MM.1S (cell line): ENCODE measurements at regions not wholly inside any gene's neighbourhood (a gene's known extent, or its start where the extent isn't known, plus 50 kb on each side); places are given as distances from the start of the nearest gene placed in this dataset.

Experiments
- DNase-seq: peaks from one replicate; pipeline ENCODE4 v3.0.0-alpha.2; 2015
- H2AFZ ChIP-seq: fragments of 300-600 bp; sonication (generic); 2 replicates; pipeline ENCODE4 v1.6.0; 2016; ENCODE audit warnings: antibody characterized with exemption, low read length
- H3F3A ChIP-seq: fragments of 300-600 bp; sonication (generic); 2 replicates; pipeline ENCODE4 v1.6.1; 2016; ENCODE audit warnings: mild to moderate bottlenecking, antibody characterized with exemption, low read length, moderate library complexity, mixed read lengths; ENCODE audit not compliant: insufficient read depth
- H3K27ac ChIP-seq: fragments of 300-600 bp; sonication (generic); 2 replicates; pipeline ENCODE4 v1.5.1; 2016; ENCODE audit warnings: mild to moderate bottlenecking, low read length
- H3K27me3 ChIP-seq: fragments of 300-600 bp; sonication (generic); replicated peaks from 2 replicates; pipeline ENCODE4 v1.6.0; 2016; ENCODE audit warnings: low read length; ENCODE audit not compliant: insufficient read depth
- H3K36me3 ChIP-seq: fragments of 300-600 bp; sonication (generic); replicated peaks from 2 replicates; pipeline ENCODE4 v1.6.1; 2016; ENCODE audit warnings: mild to moderate bottlenecking, low read length, mixed read lengths; ENCODE audit not compliant: insufficient read depth
- H3K4me1 ChIP-seq: fragments of 300-600 bp; sonication (generic); 2 replicates; pipeline ENCODE4 v1.6.1; 2016; ENCODE audit warnings: low read length, mixed read lengths
- H3K4me2 ChIP-seq: fragments of 300-600 bp; sonication (generic); 2 replicates; pipeline ENCODE4 v1.6.0; 2016; ENCODE audit warnings: low read depth, low read length
- H3K4me3 ChIP-seq: fragments of 300-600 bp; sonication (generic); 2 replicates; pipeline ENCODE4 v1.5.1; 2016; ENCODE audit warnings: low read length, mixed read lengths
- H3K79me2 ChIP-seq: fragments of 300-600 bp; sonication (generic); 2 replicates; pipeline ENCODE4 v1.6.1; 2016; ENCODE audit warnings: mixed run types, low read length, mixed read lengths
- H3K9ac ChIP-seq: fragments of 300-600 bp; sonication (generic); 2 replicates; pipeline ENCODE4 v1.6.1; 2016; ENCODE audit warnings: low read length, mixed read lengths
- H3K9me2 ChIP-seq: fragments of 300-600 bp; sonication (generic); replicated peaks from 2 replicates; pipeline ENCODE4 v1.6.1; 2016; ENCODE audit warnings: mild to moderate bottlenecking, low read length, mixed read lengths; ENCODE audit not compliant: insufficient read depth
- H3K9me3 ChIP-seq: fragments of 300-600 bp; sonication (generic); replicated peaks from 2 replicates; pipeline ENCODE4 v1.6.1; 2016; ENCODE audit warnings: mild to moderate bottlenecking, low read length, mixed read lengths; ENCODE audit not compliant: insufficient read depth
- H4K20me1 ChIP-seq: fragments of 300-600 bp; sonication (generic); 2 replicates; pipeline ENCODE4 v1.6.1; 2016; ENCODE audit warnings: mild to moderate bottlenecking, low read length, moderate library complexity, mixed read lengths; ENCODE audit not compliant: insufficient read depth
- EZH2 ChIP-seq: fragments of 300-600 bp; sonication (generic); optimal IDR thresholded peaks from 2 replicates; pipeline ENCODE3; 2017; ENCODE audit warnings: low read depth, mild to moderate bottlenecking, antibody characterized with exemption, low read length, mixed read lengths
- EZH2phosphoT487 ChIP-seq: fragments of 300-600 bp; sonication (generic); IDR thresholded peaks from 2 replicates; pipeline ENCODE4 v1.6.1; 2018; ENCODE audit warnings: antibody characterized with exemption, low read length
- TF ChIP-seq, protein P1 (sequence below): fragments of 300-600 bp; sonication (generic); IDR thresholded peaks from 2 replicates; pipeline ENCODE4 v1.5.1; 2016; ENCODE audit warnings: antibody characterized with exemption, low read length, mixed read lengths

DNA sequence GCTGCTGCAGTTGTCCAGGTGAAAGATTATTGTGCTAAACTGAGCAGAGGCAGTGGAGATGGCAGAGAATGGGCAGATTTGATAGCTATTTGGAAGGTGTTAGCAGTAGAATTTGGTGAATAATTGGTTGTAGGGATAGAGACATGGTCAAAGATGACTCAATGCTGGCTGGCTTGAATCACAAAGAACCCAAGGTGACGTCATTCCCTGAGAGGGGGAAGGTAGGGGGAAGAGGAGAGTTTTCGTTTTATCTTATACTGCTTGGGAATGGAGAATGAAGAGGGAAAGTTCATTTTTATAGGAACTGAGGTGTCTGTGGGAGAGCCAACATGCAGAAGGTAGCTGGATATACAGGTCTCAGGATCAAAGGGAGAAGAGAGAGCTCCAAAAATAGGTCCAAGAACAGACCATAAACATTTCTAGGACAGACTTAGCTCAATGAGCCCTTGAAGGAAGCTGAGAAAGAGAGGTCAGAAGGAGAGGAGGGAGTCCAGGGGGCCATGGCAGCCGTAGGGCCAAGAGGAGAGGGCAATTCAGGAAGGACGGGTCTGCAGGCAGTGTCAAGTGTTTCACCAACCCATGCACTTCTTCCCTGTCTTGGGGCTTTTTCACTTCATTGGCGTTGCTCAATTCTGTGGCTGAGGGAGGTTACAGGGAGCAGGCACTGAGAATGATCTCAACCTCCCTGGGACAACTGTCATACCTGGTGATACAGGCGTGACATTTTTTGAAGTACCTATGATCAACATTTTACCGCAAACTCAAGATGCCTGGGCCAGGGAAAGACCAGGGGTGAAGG, 281.3 kb downstream of the TDRD15 start:
- DNase-seq: no peak
- Histone ChIP-seq H3F3A (no peaks in the 10 kb centered on the region), H3K9me2 (no peaks in the 10 kb centered on the region), H3K4me2 (no peak overlapping the region), H3K27ac (no peak overlapping the region), H3K9me3 (no peaks in the 10 kb centered on the region), H2AFZ (no peak overlapping the region), H3K4me1 (no peaks in the 10 kb centered on the region), H4K20me1 (no peaks in the 10 kb centered on the region), H3K36me3 (no peaks in the 10 kb centered on the region), H3K79me2 (no peaks in the 10 kb centered on the region), H3K27me3 (no peaks in the 10 kb centered on the region), H3K9ac (no peak overlapping the region), H3K4me3 (no peak overlapping the region)
- TF ChIP-seq EZH2phosphoT487 (no peak), EZH2 (no peak)
- TF ChIP-seq, protein P1, sequence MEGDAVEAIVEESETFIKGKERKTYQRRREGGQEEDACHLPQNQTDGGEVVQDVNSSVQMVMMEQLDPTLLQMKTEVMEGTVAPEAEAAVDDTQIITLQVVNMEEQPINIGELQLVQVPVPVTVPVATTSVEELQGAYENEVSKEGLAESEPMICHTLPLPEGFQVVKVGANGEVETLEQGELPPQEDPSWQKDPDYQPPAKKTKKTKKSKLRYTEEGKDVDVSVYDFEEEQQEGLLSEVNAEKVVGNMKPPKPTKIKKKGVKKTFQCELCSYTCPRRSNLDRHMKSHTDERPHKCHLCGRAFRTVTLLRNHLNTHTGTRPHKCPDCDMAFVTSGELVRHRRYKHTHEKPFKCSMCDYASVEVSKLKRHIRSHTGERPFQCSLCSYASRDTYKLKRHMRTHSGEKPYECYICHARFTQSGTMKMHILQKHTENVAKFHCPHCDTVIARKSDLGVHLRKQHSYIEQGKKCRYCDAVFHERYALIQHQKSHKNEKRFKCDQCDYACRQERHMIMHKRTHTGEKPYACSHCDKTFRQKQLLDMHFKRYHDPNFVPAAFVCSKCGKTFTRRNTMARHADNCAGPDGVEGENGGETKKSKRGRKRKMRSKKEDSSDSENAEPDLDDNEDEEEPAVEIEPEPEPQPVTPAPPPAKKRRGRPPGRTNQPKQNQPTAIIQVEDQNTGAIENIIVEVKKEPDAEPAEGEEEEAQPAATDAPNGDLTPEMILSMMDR: no peak

GRCh38 chr2:21406386-21406785, 282.6 kb downstream of the TDRD15 start:
- Histone ChIP-seq H3K79me2 (no peaks in the 10 kb centered on the region), H3K9ac (no peak overlapping the region), H2AFZ (no peak overlapping the region), H3K27me3 (no peaks in the 10 kb centered on the region), H3K36me3 (no peaks in the 10 kb centered on the region), H3K4me1 (no peaks in the 10 kb centered on the region), H3K9me2 (no peaks in the 10 kb centered on the region), H3K4me2 (no peak overlapping the region), H3K27ac (no peak overlapping the region), H3K4me3 (no peak overlapping the region), H3F3A (no peaks in the 10 kb centered on the region), H4K20me1 (no peaks in the 10 kb centered on the region), H3K9me3 (no peaks in the 10 kb centered on the region)
- TF ChIP-seq EZH2phosphoT487: no peak
- TF ChIP-seq EZH2: no peak
- TF ChIP-seq, protein P1: no peak
- DNase-seq: no peak

DNA sequence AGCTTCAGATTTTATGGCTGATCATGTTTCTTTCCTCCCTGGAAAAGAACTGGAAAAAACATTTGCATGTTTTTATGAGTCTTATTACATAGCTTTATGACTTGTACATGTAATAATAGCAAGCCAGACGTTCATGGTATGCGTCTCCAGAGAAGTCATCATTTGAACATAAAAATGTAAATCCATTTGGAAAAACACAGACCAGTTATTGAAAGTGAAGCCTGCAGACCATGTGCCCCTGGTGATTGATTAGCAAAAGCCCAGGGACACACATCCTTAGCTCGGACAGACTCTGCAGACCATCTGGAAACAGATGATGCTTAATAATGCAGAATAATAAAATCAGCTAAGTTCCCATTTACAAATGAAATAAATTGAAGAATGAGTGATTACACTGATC, 283.1 kb downstream of the TDRD15 start:
- no peaks in the 10 kb centered on the region for H3K27me3 ChIP-seq
- TF ChIP-seq EZH2 (no peak), EZH2phosphoT487 (no peak)
- TF ChIP-seq, protein P1: no peak

More for the DNA sequence above, 283.1 kb downstream of the TDRD15 start:
- Histone ChIP-seq H3K4me1 (no peaks in the 10 kb centered on the region), H3K9me3 (no peaks in the 10 kb centered on the region), H4K20me1 (no peaks in the 10 kb centered on the region), H3K4me3 (no peak overlapping the region), H3K4me2 (no peak overlapping the region), H3K27ac (no peak overlapping the region), H3K9me2 (no peaks in the 10 kb centered on the region), H3K9ac (no peak overlapping the region), H3K79me2 (no peaks in the 10 kb centered on the region), H3K36me3 (no peaks in the 10 kb centered on the region), H3F3A (no peaks in the 10 kb centered on the region), H2AFZ (no peak overlapping the region)
- DNase-seq: no peak
